ELR (cell line): ENCODE measurements at regions not wholly inside any gene's neighbourhood (a gene's known extent, or its start where the extent isn't known, plus 50 kb on each side); places are given as distances from the start of the nearest gene placed in this dataset.

Experiments used
- DNase-seq: peaks from one replicate; pipeline ENCODE4 v3.0.0-alpha.2; 2015; ENCODE audit warnings: low read depth

DNA sequence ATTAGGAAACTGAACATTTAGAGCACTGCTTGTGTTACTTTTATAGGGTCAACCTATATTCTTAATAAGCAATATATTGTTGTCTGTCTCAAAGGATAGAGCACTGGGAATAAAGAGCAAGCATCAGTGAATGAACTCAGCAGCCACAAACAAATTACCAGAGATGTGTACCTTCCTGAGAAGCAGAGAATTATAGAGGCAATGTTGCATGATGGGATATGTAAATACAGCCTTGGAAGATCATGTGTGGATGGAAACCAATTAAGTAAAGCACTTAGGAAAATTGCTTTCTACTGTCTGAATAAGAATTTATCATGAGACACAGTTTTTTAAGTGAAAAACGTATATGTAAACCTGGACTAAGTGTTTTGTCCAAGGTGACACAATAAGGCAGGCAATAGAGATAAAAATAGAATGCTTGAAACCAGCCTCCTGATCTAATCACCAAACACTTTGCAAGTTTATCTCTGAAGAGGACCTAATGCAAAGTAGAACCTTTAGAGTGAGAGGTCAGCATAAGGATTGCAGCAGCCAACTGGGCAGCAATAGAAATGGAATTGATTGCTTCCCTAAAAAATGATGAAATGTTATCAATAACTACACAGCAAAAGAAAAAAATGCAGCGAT is 848.0 kb downstream of the TUSC7 start:
- no peak for DNase-seq

DNA sequence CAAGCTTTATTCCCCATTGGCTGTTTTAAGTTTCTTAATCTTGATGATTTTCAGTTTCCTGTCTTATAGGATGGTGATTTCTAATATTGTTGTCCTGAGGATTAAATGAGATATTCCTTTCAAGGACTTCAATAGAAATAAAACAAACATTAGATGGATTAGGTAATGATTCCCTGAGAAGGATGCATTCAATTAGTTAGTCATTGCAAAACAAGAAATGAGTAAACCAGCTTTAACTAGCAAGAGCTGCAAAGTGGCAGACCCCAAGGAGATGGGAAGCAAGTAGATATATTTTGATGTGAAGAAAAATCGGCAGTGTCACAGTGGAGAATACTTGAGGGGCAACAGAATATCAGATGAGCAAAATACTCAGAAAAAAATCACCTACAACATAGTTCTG is 849.1 kb downstream of the TUSC7 start:
- no peak for DNase-seq

DNA sequence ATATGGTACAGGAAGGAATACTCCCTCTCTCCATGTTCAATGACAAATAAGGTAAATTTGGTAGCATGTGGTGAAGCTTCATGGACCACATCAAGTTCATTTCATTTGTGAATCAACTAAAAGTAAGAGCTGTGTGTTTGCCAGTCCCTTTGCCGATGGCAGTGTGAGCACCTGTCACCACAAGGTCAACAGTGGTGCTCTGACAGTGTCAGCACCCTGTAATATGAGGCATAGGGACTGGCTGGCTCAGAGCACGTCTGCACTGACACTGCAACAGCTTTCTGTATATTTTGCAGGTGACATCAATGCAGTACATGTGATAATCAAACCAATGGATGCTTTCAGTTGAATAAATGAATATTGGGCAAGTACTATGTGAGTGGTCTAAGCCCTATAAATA is 852.4 kb downstream of the TUSC7 start:
- no peak for DNase-seq

DNA sequence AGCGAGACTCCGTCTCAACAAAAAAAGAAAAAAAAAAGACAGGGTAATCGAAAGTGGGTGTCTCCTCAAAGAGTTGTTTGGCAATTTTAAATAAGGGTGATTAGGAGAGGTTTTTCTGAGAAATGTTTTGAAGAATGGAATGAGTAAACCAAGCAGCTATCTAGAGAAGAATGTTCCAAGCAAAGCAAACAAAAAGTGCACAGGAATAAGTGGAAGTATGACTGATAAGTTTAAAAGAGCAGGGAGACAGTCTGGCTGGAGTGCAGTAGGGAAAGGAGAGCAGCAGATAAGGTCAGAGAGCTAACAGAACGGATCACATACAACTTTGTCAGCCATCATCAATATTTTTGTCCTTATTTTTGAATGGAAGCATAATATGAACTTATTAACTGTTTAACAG is 853.5 kb downstream of the TUSC7 start:
- DNase-seq, result no peak

DNA sequence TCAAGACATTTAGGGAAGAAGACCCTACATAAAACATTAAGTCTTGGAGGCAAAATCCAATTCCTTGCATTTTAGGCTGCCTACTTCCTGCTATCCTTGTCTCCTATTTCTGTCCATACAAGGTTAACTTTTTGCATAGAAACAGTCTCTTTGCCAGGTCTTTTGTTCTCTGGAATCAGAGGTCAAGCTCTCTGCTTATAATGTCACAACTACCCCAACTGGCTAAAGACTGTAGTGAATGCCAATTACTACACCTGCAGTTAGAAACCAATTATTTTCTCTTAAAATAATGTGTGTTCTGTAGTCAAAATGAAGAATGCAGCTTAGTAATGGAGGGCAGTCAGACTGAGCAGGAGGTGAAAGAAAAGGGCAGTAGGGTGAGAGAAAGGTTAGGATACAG is 856.2 kb downstream of the TUSC7 start:
- DNase-seq, result no peak

DNA sequence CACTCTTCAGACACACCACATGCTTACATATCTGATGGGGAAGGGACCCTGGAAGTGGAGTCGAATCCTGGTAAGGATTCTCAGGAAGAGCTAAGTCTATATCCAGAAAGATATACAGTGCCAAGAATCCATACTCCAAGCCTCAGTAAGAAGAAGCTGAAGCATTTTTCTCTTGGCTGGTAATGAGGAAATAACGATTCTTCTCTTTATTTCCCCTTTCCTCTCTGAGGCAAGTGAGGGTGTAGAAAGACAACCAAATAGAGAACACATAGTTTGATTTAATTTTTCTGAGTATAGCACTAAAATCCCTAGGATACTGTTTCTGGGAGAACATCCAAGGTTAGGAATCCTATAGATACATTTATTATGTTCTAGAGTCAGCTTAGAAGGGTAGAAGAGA is 857.3 kb downstream of the TUSC7 start:
- DNase-seq, result no peak

DNA sequence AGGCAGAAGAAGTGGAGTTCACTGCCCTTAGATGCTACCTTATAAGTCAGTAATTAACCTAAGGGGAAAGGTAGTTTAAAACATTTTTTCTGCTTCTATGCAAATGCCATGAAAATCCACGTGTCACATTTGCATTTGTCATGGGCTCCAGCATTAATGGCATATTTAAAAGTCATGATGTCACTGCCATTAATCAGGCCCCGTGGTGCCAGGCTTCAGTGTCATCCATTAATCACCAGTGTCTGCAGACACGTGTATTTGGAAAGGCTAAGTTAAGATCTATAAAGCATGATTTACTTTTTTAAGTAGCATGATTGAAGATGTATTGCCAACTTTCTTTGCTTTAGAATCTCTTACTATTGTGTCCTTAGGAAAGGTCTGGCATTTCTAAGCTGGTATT is 857.8 kb downstream of the TUSC7 start:
- DNase-seq, result no peak

DNA sequence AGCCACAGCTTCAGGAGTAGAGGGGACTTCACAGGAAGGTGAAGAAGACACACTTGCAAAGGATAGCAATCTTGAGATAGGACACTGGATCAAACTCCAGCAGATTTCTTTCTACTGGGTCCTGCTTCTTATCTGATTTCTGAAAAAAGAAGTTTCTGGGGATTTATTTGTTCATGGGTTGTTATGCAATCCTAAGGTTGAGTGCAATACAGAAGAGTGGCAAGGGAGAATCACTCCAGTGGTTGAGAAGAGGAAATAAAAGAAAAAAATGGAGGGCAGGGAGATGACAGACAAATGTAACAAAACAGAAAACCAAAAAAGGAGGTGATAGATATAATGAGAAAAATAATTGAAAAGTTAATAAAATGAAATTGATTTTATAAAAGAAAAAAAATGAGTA is 858.3 kb downstream of the TUSC7 start:
- DNase-seq, result no peak

DNA sequence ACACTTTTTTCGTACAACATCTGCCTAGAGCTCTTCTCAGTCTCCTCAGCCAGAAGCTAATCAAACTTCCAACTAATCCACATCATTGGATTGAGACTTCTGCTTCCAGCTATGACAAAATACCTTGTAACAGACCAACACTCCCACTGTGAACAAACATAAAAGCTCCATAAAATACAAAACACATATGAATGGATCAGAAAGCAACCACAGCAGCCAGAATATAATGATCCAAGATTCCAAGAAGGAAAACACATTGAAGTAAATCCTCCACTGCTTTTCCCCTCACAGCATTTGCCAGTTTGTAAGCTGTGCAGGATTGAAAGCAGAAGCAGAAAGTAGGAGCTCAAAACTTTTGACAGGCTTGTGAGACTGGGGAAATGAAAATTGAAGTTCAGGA is 863.2 kb downstream of the TUSC7 start:
- DNase-seq, result no peak

DNA sequence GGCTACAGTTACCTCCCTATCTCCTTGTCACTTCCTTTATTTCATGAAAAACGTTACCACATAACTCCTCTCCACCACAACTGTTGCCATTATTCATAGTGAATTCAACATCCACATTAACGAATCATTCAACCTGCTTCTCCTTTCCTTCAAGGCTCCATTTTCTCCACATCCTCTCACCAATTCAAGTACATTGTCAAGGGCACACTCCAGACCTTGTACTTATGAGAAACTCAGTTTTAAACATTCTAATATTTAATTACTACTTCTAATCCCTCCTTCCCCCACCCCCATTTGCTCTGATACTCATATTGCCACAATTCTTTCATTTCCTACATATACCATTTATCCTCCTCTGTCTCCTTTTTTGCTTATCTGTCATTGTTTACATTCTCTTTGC is 871.2 kb downstream of the TUSC7 start:
- no peak for DNase-seq

DNA sequence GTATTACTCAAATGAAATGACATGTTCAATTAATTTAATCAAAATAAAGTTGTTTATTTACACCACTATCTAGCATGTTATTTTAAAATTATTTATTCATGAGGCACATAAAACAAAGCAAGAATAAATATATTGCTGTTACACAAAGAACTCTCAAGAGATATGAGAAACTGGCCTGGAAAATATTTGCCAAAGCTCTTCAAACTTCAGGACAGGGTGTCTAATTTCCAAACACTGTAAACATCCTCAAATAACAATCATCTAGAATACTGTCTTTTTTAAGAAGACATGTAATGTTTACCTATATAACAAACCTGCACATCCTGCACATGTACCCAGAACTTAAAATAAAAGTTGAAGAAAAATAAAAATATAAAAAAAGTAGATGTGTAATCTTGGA is 876.6 kb downstream of the TUSC7 start:
- DNase-seq, result no peak

DNA sequence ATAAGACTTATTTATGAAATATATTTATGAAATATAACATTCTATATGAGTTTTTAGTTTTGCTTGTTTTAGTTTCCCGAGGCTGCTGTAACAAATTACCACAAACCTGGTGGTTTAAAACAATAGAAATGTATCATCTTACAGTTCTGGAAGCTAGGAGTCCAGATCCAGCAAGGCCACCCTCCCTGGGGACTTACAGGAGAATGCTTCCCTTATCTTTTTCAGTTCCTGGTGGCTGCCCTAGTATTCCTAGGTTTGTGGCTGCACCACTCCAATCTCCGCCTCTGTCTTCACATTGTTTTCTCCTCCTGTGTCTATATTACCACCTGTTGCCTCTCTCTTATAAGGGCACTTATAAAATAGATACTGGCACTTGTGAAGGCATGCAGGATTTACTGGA is 877.8 kb downstream of the TUSC7 start:
- no peak for DNase-seq

DNA sequence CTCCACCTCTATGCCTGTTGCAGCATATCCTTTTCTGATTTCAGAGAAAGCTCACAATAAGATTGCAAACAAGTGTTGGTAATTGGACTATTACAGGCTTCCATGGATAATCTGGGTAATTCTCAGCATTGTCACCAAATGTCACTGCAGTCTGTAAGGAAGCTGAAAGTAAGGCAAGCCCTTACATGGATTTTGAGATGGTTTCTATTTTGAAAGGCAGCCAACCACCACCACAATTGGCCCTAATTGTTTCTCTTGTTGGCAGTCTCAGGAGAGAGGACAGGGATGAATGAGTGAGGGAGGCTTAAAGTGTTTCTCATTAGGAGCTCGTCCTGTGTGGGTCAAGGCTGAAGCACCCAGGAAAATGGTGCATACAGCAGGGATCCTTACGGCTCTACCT is 879.9 kb downstream of the TUSC7 start:
- DNase-seq, result no peak

DNA sequence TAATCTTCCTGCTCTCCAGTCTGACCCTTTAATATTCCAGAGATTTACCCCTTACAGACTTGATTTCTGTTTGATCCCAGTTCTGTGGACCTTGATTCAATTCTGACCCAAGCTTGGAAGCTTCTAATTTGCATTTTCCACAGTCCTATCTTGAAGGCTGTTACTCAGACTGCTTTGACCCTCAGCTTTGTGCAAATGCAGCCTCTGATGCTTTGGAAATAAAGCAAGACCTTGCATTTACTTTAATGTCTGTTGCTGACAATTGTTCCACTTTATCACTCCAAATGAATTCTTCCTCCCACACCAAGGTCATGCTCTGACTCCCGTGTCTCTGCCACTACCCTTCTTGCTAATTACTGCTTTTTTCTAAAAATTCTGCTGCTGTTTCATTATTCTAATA is 886.0 kb downstream of the TUSC7 start:
- no peak for DNase-seq

DNA sequence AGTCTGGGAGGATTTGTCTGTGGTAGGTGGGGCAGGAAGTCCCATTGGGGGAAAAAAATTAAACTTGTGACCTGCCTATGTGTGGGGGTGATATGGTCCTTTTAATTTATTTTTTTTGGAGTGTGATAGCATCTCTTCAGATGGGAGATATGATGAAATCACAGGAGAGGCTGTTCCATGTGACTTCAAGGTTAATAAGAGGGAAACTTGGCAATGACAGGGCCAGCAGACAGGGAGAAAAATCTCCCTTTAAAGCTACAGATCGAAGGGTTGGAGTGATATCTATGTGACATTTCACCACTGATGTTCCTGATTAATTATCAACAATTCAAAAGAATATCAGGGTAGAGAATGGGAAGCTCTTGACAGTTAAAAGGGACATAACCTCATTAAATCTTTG is 886.9 kb downstream of the TUSC7 start:
- no peak for DNase-seq

DNA sequence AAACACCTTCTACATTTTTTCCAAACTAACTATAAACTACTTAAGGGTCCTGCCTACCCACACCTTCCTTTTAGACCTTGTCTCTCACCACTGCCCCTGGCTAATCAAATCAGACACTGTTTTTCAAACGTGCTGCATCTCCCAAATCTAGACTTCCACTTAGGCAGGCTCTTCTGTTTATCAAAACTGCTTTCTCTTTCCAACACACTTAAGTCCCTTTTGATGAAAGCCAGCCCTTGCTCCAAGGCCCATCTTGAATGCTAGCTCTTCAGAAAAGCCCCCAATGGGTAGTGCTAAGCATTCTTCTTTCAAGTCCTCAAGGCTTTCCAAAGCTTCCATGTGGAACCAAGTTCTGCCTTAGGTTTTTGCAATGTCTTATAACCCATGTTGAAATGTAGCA is 888.3 kb downstream of the TUSC7 start:
- no peak for DNase-seq

DNA sequence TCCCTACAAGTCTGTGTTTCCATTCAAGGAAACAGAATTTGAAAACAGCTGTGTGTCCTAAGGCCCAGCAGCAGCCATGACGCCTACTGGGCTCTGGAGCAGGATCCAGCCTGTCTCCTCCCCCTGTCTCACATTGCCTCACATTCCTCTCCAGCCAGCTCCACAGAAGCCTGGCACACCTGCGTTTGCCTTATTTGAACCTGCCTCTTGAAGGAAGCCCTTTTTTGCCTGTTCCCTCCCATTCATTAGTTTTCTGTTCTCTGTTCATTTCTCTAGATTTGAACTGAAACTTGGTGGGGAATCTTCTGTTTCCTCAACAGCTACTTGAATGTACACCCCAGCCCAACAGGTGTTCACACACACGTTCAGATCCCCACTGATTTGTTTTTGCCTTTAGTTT is 890.5 kb downstream of the TUSC7 start:
- no peak for DNase-seq

DNA sequence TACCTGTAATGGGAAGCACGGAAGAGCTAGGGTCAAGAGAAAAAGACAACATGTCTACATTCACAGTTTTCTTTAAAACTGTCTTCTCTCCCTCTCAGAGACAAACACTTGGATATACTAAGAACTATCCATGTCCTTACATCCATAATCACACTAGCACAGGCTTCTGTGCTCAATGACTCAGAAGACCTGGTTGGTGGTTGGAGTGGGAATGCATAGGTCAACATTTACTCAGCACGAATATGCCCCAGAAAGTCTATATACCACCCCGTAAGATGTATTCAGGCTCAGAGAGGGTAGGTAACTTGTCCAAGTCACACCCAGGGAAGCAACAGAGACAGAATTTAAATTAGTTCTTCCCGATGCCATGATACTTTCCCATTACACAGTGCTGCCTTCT is 891.1 kb downstream of the TUSC7 start:
- peak; percentile 25 for DNase-seq

DNA sequence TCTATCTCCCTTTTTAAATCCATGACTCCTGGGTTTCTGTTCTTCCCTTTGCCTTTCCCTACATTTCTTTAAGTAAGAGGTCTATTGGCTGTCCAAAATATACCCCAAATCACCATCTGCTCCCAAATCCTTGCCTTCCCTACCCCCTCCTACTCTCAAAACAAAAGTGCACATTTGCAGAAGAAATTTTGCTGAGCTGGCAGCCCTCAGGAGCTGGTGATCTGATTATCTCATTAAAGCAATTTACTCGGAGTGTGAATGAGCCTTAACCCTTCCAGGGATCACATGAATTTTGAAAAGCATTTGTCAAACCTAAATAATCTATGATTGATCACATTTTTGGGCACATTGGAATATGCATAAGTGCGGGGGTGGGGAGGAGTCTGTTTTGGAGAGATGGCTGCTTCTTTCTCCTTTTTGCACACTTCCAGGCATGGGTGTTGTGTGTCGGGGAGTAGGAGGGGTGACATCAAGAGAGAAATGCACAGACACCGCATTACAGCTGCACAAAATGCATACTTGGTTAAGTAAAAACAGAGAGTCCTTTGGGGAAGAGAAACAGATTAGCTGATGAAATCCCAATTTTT is 892.6 kb downstream of the TUSC7 start:
- DNase-seq, result no peak

DNA sequence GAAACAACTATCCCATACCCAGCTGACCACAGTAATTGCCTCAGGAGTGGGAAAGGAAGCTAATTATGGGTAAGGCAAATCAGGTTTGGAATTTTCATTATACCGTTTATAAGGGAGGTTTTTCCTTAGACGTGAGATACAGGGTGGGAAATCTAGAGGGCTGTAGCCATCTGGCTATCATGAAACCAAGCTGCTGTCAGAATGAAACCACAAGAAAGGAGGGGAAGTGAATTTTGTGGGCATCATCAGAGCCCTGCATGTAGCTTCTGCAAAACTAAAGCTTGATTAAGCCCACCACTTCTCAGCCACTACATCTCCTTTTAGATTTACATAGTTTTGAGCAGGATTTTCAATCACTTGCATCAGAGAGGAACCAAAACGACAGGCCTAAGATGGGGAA is 893.5 kb downstream of the TUSC7 start:
- no peak for DNase-seq

DNA sequence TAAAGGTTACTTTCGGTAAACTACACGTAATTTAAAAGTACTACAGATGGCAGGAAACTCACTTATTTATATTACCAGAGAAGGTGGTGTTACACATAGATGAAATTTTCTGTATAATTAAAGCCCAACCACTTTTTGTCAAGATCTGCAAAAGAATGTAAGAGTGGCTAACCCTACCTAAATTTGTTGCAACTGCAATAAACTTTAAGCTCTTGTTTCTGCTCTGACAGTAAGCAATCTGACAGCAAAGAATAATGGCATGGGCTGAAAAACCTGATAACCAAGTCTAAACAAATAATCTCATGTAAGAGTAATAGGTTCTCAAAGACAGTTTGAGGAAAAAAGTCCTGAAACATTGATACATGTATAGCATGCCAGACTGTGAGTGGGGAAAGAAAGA is 897.3 kb downstream of the TUSC7 start:
- no peak for DNase-seq

DNA sequence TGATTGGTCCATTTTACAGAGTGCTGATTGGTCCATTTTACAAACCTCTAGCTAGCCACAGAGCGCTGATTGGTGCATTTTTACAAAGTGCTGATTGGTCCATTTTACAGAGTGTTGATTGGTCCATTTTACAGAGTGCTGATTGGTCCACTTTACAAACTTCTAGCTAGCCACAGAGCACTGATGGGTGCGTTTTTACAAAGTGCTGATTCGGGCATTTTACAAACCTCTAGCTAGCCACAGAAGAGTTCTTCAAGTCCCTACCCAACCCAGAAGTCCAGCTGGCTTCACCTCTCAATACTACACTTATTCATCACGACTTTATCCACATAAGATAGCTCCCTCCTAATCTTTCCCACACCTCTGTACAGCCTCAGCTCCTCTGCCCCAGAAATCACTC is 899.8 kb downstream of the TUSC7 start:
- DNase-seq, result no peak

DNA sequence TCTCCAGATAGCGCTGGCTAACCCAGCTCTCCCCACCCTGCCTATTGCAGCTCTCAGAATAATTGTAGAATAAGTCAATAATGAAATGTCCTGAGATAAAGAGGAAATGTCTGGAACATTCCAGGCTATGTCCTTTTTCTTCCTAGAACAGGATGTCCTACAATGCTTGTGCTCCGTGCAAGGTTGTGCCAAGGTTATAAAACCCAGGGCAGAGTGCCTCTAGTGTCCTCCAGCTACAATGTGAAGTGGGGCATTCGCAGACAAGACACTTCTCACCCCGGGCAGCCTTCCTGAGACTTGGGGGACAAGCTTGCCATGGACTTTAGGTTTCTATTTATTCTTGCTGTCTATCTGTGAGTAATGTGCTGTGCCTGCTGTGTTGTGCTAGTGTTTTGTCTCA is 900.6 kb downstream of the TUSC7 start:
- no peak for DNase-seq

DNA sequence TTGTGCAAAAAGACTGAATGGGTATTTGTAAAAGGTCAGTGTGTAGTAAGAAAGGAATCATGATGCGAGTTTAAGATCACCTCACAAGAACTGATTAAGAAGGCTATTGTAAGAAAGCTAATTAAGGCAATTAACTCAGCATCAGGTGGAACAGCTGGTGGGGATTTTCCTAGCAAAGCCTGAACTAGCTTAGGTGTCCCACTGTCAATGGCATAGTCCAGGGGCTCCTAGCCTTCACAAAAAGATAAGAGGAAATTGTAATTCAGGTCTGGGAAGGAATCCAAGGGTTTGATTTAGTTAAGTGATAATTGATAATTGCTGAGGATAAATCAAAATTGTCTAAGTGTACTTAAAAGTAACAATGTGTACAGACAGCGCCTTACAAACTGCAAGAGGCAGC is 901.6 kb downstream of the TUSC7 start:
- DNase-seq, result no peak

DNA sequence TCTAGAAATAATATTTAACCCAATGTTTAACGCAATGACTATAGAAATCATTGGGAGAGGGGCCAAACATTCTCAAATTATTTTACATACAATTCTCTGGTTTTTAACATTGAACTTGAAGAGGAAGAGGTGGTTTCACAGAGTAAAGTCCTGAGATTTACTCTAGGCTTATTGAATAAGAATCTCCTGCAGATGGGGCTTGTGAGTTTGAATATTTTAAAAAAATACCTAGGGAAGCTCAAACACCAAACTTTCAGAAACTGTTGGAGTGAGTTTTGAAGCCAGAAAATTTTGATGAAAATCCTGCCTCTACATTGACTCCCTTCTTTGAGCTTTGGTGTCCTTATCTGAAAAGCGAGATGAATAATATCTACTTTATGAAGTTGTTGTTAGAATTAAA is 906.6 kb downstream of the TUSC7 start:
- DNase-seq, result peak; percentile 46
